Activated naive CD8-positive, alpha-beta T cell treated with anti-CD3 and anti-CD28 coated beads, Interleukin-2, amount 10 ng/mL, durations not matched to agents 7 days and 5 days (primary cell): ENCODE measurements at regions not wholly inside any gene's neighbourhood (a gene's known extent, or its start where the extent isn't known, plus 50 kb on each side); places are given as distances from the start of the nearest gene placed in this dataset.

ENCODE experiments used
- ATAC-seq: fragments of 150-1000 bp; cut with Tn5 transposase; one replicate; pipeline ENCODE4 v1.10.0; 2021; ENCODE audit warnings: low read depth, moderate library complexity
- POLR2A ChIA-PET: fragments of 350-600 bp; sonication (Branson Sonifier 250); formaldehyde crosslinking; loops from one replicate; lab custom pipeline; 2021; ENCODE audit warnings: antibody characterized with exemption; lab: Charles Lee
- DNase-seq: peaks from one replicate; pipeline ENCODE4 v3.0.0; 2021
- H3K27ac Mint-ChIP-seq: one replicate; pipeline ENCODE4 v1.8.0; 2022; ENCODE audit warnings: mild to moderate bottlenecking, mixed read lengths
- H3K27me3 Mint-ChIP-seq: one replicate; pipeline ENCODE4 v1.8.0; 2022; ENCODE audit warnings: mild to moderate bottlenecking, moderate library complexity, mixed read lengths
- H3K36me3 Mint-ChIP-seq: one replicate; pipeline ENCODE4 v1.8.0; 2021; ENCODE audit warnings: mild to moderate bottlenecking, mixed read lengths
- H3K4me1 Mint-ChIP-seq: one replicate; pipeline ENCODE4 v1.8.0; 2021; ENCODE audit warnings: mixed read lengths
- H3K4me3 Mint-ChIP-seq: one replicate; pipeline ENCODE4 v1.8.0; 2022; ENCODE audit warnings: mild to moderate bottlenecking, moderate library complexity, mixed read lengths
- H3K9me3 Mint-ChIP-seq: one replicate; pipeline ENCODE4 v1.8.0; 2021; ENCODE audit warnings: mixed read lengths

GRCh38 chr5:63341442-63341841, 620.8 kb downstream of the HTR1A start:
- POLR2A ChIA-PET: no interaction called here
- peaks cover 3% of the 10 kb centered on the region for H3K9me3 Mint-ChIP-seq
- H3K4me1 Mint-ChIP-seq: no peaks in the 10 kb centered on the region
- no peak for ATAC-seq
- no peak for DNase-seq
- no peak overlapping the region for H3K4me3 Mint-ChIP-seq
- no peaks in the 10 kb centered on the region for H3K36me3 Mint-ChIP-seq
- no peaks in the 10 kb centered on the region for H3K27me3 Mint-ChIP-seq
- H3K27ac Mint-ChIP-seq: no peak overlapping the region

- Mint-ChIP-seq H3K9me3 (peaks cover under 1% of the 10 kb centered on the region), H3K4me3 (no peak overlapping the region), H3K27ac (no peak overlapping the region), H3K27me3 (no peaks in the 10 kb centered on the region), H3K36me3 (no peaks in the 10 kb centered on the region), H3K4me1 (no peaks in the 10 kb centered on the region)
- POLR2A ChIA-PET: no interaction called here
- ATAC-seq (no peak), DNase-seq (no peak)
Measured at GRCh38 chr5:63323926-63324325, 638.3 kb downstream of the HTR1A start.

- POLR2A ChIA-PET: no interaction called here
- Mint-ChIP-seq H3K9me3 (no peaks in the 10 kb centered on the region), H3K27me3 (no peaks in the 10 kb centered on the region), H3K36me3 (no peaks in the 10 kb centered on the region), H3K4me1 (no peaks in the 10 kb centered on the region), H3K4me3 (no peak overlapping the region), H3K27ac (no peak overlapping the region)
- DNase-seq (no peak), ATAC-seq (no peak)
Measured at GRCh38 chr5:63314551-63314950, 647.7 kb downstream of the HTR1A start.

- no peaks in the 10 kb centered on the region for H3K9me3 Mint-ChIP-seq
- H3K4me3 Mint-ChIP-seq: no peak overlapping the region
- no peak overlapping the region for H3K27ac Mint-ChIP-seq
- no peaks in the 10 kb centered on the region for H3K36me3 Mint-ChIP-seq
- no peaks in the 10 kb centered on the region for H3K27me3 Mint-ChIP-seq
- no peaks in the 10 kb centered on the region for H3K4me1 Mint-ChIP-seq
- ATAC-seq (no peak), DNase-seq (no peak)
- POLR2A ChIA-PET: no interaction called here
Measured at GRCh38 chr5:63310644-63311043, 651.6 kb downstream of the HTR1A start.

GRCh38 chr5:63306909-63307308, 655.3 kb downstream of the HTR1A start:
- no peak overlapping the region for H3K4me3 Mint-ChIP-seq
- no peaks in the 10 kb centered on the region for H3K27me3 Mint-ChIP-seq
- H3K36me3 Mint-ChIP-seq: no peaks in the 10 kb centered on the region
- POLR2A ChIA-PET: no interaction called here
- no peaks in the 10 kb centered on the region for H3K9me3 Mint-ChIP-seq
- no peak overlapping the region for H3K27ac Mint-ChIP-seq
- no peak for DNase-seq
- ATAC-seq: no peak
- H3K4me1 Mint-ChIP-seq: no peaks in the 10 kb centered on the region

- ATAC-seq (no peak), DNase-seq (no peak)
- no peaks in the 10 kb centered on the region for H3K27me3 Mint-ChIP-seq
- POLR2A ChIA-PET: no interaction called here
- no peak overlapping the region for H3K27ac Mint-ChIP-seq
- H3K4me1 Mint-ChIP-seq: no peaks in the 10 kb centered on the region
- H3K4me3 Mint-ChIP-seq: no peak overlapping the region
- H3K36me3 Mint-ChIP-seq: no peaks in the 10 kb centered on the region
- no peaks in the 10 kb centered on the region for H3K9me3 Mint-ChIP-seq
Measured at GRCh38 chr5:63293317-63293716, 668.9 kb downstream of the HTR1A start.

- Mint-ChIP-seq H3K36me3 (no peaks in the 10 kb centered on the region), H3K4me3 (no peak overlapping the region), H3K9me3 (peaks cover 5% of the 10 kb centered on the region), H3K27ac (no peak overlapping the region), H3K27me3 (no peaks in the 10 kb centered on the region), H3K4me1 (no peaks in the 10 kb centered on the region)
- POLR2A ChIA-PET: no interaction called here
- DNase-seq (no peak), ATAC-seq (no peak)
Measured at GRCh38 chr5:63286724-63287123, 675.5 kb downstream of the HTR1A start.

GRCh38 chr5:63263411-63263810, 684.8 kb downstream of the LRRC70 start:
- POLR2A ChIA-PET: no interaction called here
- Mint-ChIP-seq H3K4me3 (no peak overlapping the region), H3K9me3 (peaks cover 4% of the 10 kb centered on the region), H3K4me1 (no peaks in the 10 kb centered on the region), H3K36me3 (no peaks in the 10 kb centered on the region), H3K27me3 (no peaks in the 10 kb centered on the region), H3K27ac (no peak overlapping the region)
- DNase-seq (no peak), ATAC-seq (no peak)

GRCh38 chr5:63262185-63262981, 683.8 kb downstream of the LRRC70 start:
- H3K9me3 Mint-ChIP-seq: peaks cover 4% of the 10 kb centered on the region

GRCh38 chr5:63261695-63262094, 683.1 kb downstream of the LRRC70 start:
- Mint-ChIP-seq H3K36me3 (no peaks in the 10 kb centered on the region), H3K9me3 (peaks cover 4% of the 10 kb centered on the region), H3K27me3 (no peaks in the 10 kb centered on the region), H3K4me1 (no peaks in the 10 kb centered on the region), H3K4me3 (no peak overlapping the region), H3K27ac (no peak overlapping the region)
- POLR2A ChIA-PET: no interaction called here
- no peak for ATAC-seq
- no peak for DNase-seq

More at GRCh38 chr5:63262185-63262981, 683.8 kb downstream of the LRRC70 start:
- POLR2A ChIA-PET: no interaction called here
- Mint-ChIP-seq H3K4me3 (no peak overlapping the region), H3K27ac (no peak overlapping the region), H3K36me3 (no peaks in the 10 kb centered on the region), H3K4me1 (no peaks in the 10 kb centered on the region), H3K27me3 (no peaks in the 10 kb centered on the region)
- DNase-seq (no peak), ATAC-seq (no peak)

- H3K4me1 Mint-ChIP-seq: no peaks in the 10 kb centered on the region
- DNase-seq: no peak
- H3K27me3 Mint-ChIP-seq: no peaks in the 10 kb centered on the region
- no peaks in the 10 kb centered on the region for H3K36me3 Mint-ChIP-seq
- POLR2A ChIA-PET: no interaction called here
- no peak for ATAC-seq
- H3K9me3 Mint-ChIP-seq: peaks cover 2% of the 10 kb centered on the region
- no peak overlapping the region for H3K27ac Mint-ChIP-seq
- H3K4me3 Mint-ChIP-seq: no peak overlapping the region
Measured at GRCh38 chr5:63255594-63255993, 677.0 kb downstream of the LRRC70 start.

- H3K4me3 Mint-ChIP-seq: no peak overlapping the region
- H3K36me3 Mint-ChIP-seq: no peaks in the 10 kb centered on the region
- ATAC-seq: no peak
- no peak overlapping the region for H3K27ac Mint-ChIP-seq
- H3K9me3 Mint-ChIP-seq: no peaks in the 10 kb centered on the region
- POLR2A ChIA-PET: no interaction called here
- H3K27me3 Mint-ChIP-seq: no peaks in the 10 kb centered on the region
- no peak for DNase-seq
- H3K4me1 Mint-ChIP-seq: no peaks in the 10 kb centered on the region
Measured at GRCh38 chr5:63250939-63251338, 672.3 kb downstream of the LRRC70 start.

GRCh38 chr5:63249960-63250359, 671.3 kb downstream of the LRRC70 start:
- POLR2A ChIA-PET: no interaction called here
- ATAC-seq: no peak
- no peaks in the 10 kb centered on the region for H3K4me1 Mint-ChIP-seq
- H3K4me3 Mint-ChIP-seq: no peak overlapping the region
- H3K36me3 Mint-ChIP-seq: no peaks in the 10 kb centered on the region
- no peaks in the 10 kb centered on the region for H3K9me3 Mint-ChIP-seq
- no peaks in the 10 kb centered on the region for H3K27me3 Mint-ChIP-seq
- DNase-seq: no peak
- H3K27ac Mint-ChIP-seq: no peak overlapping the region

- no peak overlapping the region for H3K4me3 Mint-ChIP-seq
- H3K27ac Mint-ChIP-seq: no peak overlapping the region
- no peaks in the 10 kb centered on the region for H3K4me1 Mint-ChIP-seq
- H3K9me3 Mint-ChIP-seq: no peaks in the 10 kb centered on the region
- H3K27me3 Mint-ChIP-seq: no peaks in the 10 kb centered on the region
- DNase-seq (no peak), ATAC-seq (no peak)
- POLR2A ChIA-PET: no interaction called here
- no peaks in the 10 kb centered on the region for H3K36me3 Mint-ChIP-seq
Measured at GRCh38 chr5:63247651-63248050, 669.0 kb downstream of the LRRC70 start.
